Skin epidermis (tissue), 12 donors: ENCODE measurements at regions not wholly inside any gene's neighbourhood (a gene's known extent, or its start where the extent isn't known, plus 50 kb on each side); places are given as distances from the start of the nearest gene placed in this dataset.
A peak's percentile ranks its signal among the peaks of the same experiment; 100 is the strongest.
"Not testable (repeated sequence)": the region's sequence is repeated elsewhere in the genome, so short reads cannot be mapped to it uniquely, and the experiment has no call there.

Experiments
- H3K27ac ChIP-seq, 21 experiments: fragments of 200-600 bp; sonication (generic) in 11 of 21; one replicate each; pipeline ENCODE4 v1.5.0; 2020; ENCODE audit warnings: mild to moderate bottlenecking in 3 of 21, inconsistent platforms in 2 of 21, moderate library complexity in 2 of 21
- H3K4me3 ChIP-seq, 7 experiments: fragments of 200-600 bp; sonication (generic) in 2 of 7; one replicate each; pipeline ENCODE4 v1.5.0; 2020; ENCODE audit warnings: inconsistent platforms in 2 of 7, mild to moderate bottlenecking in 2 of 7, moderate library complexity in 1 of 7

DNA sequence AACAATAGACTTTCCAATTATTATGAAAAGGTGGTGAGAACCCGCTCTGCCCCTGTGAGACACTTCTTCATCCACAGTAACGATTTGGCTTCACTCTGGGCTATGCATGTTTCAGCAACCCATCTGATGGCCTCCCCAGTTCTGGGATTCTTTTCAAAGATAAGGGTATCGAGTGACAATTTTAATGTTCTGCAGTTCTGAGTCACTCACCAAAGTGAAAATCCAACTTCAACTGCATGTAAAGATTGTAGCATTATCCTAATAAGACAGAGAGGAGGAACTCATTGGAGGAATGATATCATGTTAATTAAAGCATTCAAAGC is 1078.3 kb upstream of the SEMA6A start:
- Histone ChIP-seq H3K4me3 (no peak overlapping the region), H3K27ac (no peak overlapping the region)

- no peak overlapping the region for H3K27ac ChIP-seq
- no peak overlapping the region for H3K4me3 ChIP-seq
Measured at GRCh38 chr5:117652036-117652957, 1077.7 kb upstream of the SEMA6A start.

DNA sequence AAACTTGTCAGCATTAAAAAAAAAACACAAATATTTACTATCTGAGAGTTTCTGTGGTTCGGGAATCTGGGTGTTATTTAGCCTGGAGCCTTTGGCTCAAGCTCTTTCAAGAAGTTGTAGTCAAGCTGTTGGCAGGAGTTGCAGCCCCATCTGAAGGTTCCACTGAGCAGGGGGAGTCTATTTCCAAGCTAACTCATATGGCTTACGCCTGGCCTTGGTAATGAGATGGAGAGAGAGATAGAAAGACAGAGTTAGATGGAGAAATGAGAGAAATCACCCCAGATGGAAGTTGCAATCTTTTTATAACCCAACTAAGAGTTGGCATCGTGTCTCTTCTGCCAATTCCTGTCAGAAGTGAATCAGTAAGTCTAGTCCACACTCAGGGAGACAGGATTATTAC is 1075.2 kb upstream of the SEMA6A start:
- H3K4me3 ChIP-seq, result no peak overlapping the region
- H3K27ac ChIP-seq, result no peak overlapping the region

DNA sequence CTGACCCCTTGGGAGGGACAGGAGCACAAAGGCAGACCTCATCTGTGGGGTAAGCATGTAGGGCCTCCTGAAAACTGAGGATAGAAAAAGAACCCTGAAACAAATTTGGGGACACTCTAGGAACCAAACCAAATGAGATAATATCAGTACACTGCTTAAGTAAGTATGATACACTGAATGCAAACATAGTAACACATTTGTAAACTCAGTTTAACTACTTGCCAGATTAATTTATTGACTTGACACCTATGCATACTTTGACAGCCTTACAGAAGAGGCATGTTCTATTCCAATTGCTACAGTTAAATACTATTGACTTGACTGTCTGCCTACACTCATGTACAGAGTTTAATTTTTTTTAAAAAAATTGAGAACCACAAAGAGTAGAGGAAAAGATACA is 1070.8 kb upstream of the SEMA6A start:
- no peak overlapping the region for H3K4me3 ChIP-seq
- no peak overlapping the region for H3K27ac ChIP-seq

- H3K4me3 ChIP-seq, result no peak overlapping the region
- no peak overlapping the region for H3K27ac ChIP-seq
Measured at GRCh38 chr5:117638581-117638980, 1064.0 kb upstream of the SEMA6A start.

DNA sequence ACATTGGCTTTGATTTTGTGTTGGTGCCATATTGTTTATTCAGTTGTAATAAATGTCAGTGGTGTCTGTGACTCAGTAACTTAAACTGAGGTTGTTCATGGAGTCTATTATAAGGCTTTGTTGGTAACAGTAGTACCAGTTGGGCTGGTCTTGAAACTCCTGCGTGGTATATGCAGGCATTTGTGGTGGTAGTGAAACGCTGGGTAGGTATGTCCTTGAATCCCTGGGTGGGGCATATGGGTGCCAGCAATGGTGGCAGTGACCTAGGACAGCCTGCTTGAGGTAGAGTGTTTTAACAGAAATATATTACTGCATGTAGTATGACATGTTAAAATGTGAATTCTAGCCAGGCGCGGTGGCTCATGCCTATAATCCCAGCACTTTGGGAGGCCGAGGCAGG is 1058.5 kb upstream of the SEMA6A start:
- H3K27ac ChIP-seq, result no peak overlapping the region
- H3K4me3 ChIP-seq, result no peak overlapping the region

- Histone ChIP-seq H3K4me3 (no peak overlapping the region), H3K27ac (no peak overlapping the region)
Measured at GRCh38 chr5:117624201-117624600, 1049.6 kb upstream of the SEMA6A start.

DNA sequence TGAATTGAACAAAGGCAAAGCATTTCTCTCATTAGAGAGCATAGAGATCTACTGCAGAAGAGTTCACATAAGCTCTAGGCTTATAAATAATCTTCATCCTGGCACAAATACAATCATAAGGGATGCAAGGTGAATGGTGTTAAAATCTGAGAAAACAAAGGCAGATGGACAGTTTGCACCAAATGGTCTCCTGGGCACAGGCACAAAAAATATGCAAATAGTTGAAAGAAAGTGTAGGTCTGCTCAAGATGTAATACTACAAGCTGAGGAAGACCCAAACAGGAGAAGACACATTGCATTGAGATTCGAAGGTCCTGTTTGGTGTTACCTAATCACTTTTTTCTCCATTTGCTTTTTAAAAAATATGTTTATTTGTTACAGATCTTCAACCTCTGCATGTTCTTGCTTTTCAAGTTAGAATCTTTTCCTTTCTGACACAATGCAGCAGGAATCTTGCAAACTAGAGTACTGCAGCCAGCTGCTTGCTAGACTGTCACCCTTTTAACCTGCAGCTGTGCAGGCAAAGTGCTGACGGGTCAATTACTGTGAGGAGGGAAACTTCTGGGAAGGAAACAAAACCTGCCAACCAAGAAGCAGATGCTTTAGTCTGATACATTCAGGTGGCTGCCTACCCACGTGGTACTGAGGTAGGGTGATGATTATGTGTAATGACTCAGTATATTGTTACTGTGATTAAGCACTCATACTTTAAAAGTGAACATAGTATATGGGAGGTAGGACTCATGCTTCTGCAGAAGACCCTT is 1048.6 kb upstream of the SEMA6A start:
- no peak overlapping the region for H3K4me3 ChIP-seq
- H3K27ac ChIP-seq, result no peak overlapping the region

DNA sequence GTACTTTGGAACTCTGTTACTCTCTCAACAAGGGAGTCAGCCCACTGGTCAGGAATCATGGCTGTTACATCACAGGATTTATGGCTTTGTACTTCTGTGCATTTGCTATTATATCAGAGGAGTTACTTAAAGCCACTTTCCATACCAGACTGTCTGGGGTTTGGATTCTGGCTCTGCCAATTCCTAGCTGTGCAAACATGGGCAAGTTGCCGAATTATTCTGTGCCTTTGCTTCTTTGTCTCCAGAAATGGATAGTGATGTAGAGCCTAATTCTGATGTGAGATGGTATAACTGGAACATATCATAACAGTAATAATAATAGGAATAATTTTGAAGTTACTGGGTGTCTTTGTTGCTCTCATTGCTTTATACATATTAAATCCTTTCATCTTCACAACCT is 1047.3 kb upstream of the SEMA6A start:
- H3K4me3 ChIP-seq, result no peak overlapping the region
- no peak overlapping the region for H3K27ac ChIP-seq

DNA sequence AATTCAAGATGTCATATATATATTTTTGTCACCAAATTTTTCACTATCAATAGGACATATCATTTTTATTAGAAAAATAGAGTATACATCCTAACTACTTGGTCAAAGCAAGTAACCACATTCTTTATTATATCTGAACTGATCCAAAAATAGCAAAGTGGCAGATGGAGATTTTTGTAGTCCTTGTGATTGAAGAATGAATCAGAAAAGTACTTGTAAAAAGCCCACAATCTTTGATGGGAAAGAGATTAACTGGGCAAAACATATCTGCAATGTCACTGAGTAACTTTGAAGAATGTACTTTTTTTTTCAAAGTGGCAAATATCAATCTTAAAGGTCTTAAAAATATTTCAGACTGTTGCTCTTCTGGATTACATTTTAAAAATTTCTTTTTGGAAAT is 1040.6 kb upstream of the SEMA6A start:
- H3K4me3 ChIP-seq, result no peak overlapping the region

GRCh38 chr5:117614408-117614807 is 1039.8 kb upstream of the SEMA6A start:
- Histone ChIP-seq H3K27ac (no peak overlapping the region), H3K4me3 (no peak overlapping the region)

More for the DNA sequence above, 1040.6 kb upstream of the SEMA6A start:
- no peak overlapping the region for H3K27ac ChIP-seq

DNA sequence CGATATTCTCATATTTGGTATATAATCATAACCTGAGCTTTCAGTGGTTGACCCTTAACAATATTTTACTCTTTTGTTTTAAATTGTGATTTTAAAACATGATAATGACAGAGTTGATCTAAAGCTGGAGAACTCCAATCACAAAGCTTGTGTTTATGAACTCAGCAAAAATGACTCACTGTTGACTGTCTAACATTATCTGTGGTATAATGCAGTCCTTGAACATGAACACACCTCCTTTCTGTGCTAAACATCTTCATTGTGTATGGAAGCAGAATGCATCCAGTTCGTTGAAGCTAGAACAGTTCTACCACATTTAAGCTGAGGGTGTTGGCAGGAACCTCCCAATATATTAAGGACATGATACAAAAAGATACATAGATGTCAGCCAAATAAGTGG is 1030.2 kb upstream of the SEMA6A start:
- Histone ChIP-seq H3K27ac (no peak overlapping the region), H3K4me3 (no peak overlapping the region)

GRCh38 chr5:117599811-117600210 is 1025.2 kb upstream of the SEMA6A start:
- H3K4me3 ChIP-seq, H3K27ac ChIP-seq: not testable (repeated sequence)

GRCh38 chr5:117594166-117594565 is 1019.5 kb upstream of the SEMA6A start:
- peak overlapping the region in 3 of 21 experiments; percentile 10 to 46 (median 29) for H3K27ac ChIP-seq

DNA sequence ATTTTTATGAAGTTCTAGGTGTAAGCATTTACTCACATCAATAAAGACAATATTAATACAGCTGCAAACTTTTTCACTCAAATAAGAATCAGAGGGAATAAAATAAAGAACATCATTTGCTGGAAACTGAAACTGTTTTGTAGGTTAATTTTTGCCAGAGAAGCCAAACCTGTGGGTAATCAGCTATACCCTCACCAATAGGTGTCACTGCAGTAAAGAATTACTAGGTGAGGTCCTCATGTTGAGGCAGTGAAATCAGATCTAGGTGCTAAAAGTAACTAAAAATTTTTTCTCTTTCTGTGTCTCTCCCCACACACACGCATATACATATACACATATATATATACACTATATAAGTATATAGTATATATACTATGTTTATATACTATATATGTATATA is 1016.3 kb upstream of the SEMA6A start:
- no peak overlapping the region for H3K4me3 ChIP-seq
- H3K27ac ChIP-seq, result no peak overlapping the region

More at GRCh38 chr5:117594166-117594565, 1019.5 kb upstream of the SEMA6A start:
- no peak overlapping the region for H3K4me3 ChIP-seq

GRCh38 chr5:117588611-117589010 is 1014.0 kb upstream of the SEMA6A start:
- Histone ChIP-seq H3K27ac (no peak overlapping the region), H3K4me3 (no peak overlapping the region)

DNA sequence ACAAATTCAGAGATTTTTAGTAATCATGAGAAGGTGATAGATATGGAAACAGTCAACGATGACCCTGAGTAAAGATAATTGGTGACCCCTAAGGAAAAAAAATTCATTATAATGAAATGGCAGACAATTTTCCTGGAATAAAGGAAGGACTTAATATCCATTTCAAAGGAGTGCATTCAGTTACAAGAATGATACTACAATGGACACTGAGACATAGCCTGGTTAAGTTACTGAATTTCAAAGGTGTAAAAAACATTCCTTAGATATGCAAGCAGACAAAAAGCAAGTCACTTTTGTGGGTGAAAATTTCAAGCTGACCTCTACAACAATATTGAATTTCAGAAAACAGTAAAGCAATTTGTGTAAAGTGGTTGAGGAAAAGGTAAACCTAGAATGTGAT is 1012.5 kb upstream of the SEMA6A start:
- no peak overlapping the region for H3K4me3 ChIP-seq
- H3K27ac ChIP-seq, result no peak overlapping the region

DNA sequence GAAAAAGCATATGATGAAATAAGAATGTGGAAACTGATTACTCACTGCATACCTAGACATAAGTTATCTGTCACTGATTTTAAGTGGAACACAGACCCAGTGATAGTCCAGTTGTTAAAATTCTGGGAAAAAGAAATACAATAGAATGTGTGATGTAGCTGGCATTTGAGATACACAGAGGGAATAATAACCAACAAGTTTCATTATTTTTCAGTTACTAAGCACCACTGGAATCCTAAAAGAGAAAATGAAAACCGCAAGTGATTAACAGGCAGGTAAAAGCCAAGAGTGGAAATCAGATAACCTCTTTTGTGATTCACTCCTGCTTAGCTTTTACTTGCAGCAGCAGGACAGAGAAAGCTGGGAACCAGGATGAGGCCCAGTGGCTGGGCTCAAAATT is 994.0 kb upstream of the SEMA6A start:
- no peak overlapping the region for H3K4me3 ChIP-seq
- H3K27ac ChIP-seq, result no peak overlapping the region

GRCh38 chr5:117568126-117568525 is 993.5 kb upstream of the SEMA6A start:
- H3K4me3 ChIP-seq, result no peak overlapping the region
- H3K27ac ChIP-seq, result no peak overlapping the region

GRCh38 chr5:117562647-117563046 is 988.0 kb upstream of the SEMA6A start:
- Histone ChIP-seq H3K4me3 (no peak overlapping the region), H3K27ac (no peak overlapping the region)

DNA sequence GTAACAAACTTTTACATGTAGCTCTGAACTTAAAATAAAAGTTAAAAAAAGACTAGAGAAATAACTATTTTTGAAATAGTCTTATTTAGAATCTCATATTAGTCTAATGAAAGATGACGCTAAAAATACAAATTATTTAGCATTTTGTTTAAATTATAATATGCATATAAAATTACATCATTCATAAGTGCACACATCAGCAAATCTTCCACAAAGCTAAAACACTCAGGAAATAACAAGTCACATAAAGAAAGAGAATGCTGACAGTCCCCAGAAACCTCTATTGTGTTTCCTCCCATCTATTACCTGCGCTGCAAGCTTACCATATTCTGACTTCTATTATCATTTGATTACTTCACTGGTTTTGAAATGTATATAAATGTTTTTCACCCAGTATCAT is 986.9 kb upstream of the SEMA6A start:
- Histone ChIP-seq H3K4me3 (no peak overlapping the region), H3K27ac (no peak overlapping the region)
